DMS 273 treated with DMSO at 0.1 percent for 48 hours (cell line): ENCODE measurements at regions not wholly inside any gene's neighbourhood (a gene's known extent, or its start where the extent isn't known, plus 50 kb on each side); places are given as distances from the start of the nearest gene placed in this dataset.
"Not testable (repeated sequence)": the region's sequence is repeated elsewhere in the genome, so short reads cannot be mapped to it uniquely, and the experiment has no call there.

Experiments used
- DNase-seq: peaks from one replicate; lab custom pipeline; 2025; lab: John Stamatoyannopoulos, UW

- DNase-seq: no peak
Measured at GRCh38 chr6:900716-901605, 208.0 kb upstream of the EXOC2 start.

- no peak for DNase-seq
Measured at GRCh38 chr6:897528-898207, 204.7 kb upstream of the EXOC2 start.

GRCh38 chr6:894274-894673, 201.3 kb upstream of the EXOC2 start:
- DNase-seq: no peak

GRCh38 chr6:890995-891394, 198.1 kb upstream of the EXOC2 start:
- DNase-seq: no peak

DNA sequence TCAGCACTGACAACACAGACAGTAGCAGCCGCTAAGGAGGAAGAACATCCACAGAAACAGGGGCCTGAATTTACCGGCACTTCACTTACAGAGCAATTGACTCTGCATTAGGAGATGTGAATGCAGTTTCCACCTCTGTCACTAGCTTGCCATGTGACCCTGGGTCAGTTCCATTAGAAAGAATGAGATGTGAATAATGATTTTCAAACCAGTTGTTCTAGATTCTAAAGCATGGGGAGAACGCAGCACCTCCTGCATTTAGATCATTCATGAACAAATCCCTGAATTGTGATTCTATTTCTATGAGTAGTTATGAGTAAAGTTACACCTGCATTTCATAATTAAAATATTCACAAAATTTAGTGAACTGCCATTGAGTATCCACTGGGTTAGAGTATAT, 197.3 kb upstream of the EXOC2 start:
- DNase-seq: no peak

DNA sequence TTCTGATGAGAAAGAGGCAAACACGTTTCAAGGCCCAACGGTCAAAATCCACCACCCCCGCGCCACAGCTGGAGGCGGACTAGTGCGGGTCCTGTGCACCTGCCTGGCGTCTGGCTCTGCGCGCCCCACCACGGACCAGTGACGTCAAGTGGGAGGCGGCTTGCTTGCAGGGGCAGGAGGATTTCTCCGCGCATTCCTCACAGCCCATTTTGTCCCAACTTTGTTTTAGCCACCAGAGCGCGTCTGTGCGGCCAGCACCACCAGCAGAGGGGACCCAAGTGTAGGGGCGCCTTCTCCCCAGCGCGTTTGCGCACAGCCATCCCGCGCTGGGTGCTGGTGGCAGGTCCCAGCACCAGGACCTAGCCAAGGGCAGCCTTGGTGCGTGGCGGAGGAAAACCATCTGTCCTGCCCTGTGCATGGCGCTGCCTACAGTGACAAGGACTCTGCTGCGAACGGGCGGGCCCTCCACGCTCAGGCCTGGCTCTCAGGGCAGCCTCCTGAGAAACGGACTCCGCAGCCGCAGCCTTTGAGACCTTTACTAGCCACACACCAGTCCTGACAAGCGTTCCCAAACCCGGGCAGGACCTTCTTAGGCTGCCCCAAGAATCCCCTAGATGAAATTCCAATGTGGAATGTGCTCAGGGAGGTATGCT, 194.8 kb upstream of the EXOC2 start:
- DNase-seq: no peak

DNA sequence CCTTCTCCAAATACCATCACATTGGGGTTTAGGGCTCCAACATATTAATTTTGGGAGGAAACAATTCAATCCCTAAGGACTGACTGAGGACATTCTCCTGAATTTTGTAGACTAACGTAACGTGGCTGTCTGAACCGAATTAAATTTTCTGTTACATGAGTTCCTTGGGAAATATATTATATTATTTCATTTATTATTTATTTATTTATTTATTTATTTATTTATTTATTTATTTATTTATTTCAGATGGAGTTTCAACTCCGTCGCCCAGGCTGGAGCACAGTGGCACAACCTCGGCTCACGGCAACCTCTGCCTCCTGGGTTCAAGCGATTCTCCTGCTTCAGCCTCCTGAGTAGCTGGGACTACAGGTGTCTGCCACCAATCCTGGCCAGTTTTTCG, 193.2 kb upstream of the EXOC2 start:
- not testable (repeated sequence) for DNase-seq

DNA sequence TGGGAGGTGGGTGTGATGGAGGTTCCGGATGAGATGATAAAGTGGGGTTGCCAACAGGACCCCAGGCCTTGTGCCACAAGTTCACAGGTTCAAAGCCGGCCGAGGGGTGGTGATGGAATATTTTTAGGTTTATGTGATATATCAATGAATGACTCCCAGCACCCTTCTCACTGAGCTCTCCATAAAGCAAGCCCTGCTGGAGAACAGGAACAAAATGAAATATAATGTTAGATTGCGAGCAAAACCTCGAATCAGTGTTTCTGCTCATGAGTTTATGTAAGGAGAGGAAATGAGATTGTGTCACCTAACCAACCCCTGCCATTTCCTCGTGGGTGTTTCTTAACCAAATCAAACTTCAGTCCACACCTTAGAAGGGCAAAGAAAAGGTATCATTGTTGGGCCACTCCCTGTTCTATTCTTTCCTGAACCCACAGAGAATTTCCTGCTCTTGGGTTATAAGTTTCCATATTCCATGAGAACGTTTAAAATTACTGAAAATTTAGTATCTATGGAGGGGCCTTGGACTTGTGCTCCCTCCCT, 192.2 kb upstream of the EXOC2 start:
- DNase-seq: no peak

GRCh38 chr6:884570-884969, 191.6 kb upstream of the EXOC2 start:
- no peak for DNase-seq

- DNase-seq: no peak
Measured at GRCh38 chr6:882084-882598, 189.2 kb upstream of the EXOC2 start.

DNA sequence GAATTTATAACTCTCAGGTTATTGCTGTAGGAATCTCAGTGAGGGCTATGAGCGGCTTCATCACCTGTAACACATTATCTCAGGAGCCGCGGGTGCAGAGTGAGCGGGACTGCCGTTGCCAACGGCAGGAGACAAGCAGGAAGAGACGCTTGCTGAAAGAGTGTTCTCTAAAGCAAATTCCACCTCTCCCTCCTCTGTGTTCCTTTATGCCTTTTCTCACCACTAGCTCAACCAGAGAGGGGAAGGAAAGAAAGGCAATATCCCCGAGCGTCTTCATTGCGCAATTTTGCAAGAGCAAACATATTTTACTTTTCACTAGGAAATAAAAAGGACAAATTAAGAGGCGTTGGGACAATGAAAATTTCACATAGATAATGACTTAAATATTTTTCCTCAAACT, 185.2 kb upstream of the EXOC2 start:
- no peak for DNase-seq

DNA sequence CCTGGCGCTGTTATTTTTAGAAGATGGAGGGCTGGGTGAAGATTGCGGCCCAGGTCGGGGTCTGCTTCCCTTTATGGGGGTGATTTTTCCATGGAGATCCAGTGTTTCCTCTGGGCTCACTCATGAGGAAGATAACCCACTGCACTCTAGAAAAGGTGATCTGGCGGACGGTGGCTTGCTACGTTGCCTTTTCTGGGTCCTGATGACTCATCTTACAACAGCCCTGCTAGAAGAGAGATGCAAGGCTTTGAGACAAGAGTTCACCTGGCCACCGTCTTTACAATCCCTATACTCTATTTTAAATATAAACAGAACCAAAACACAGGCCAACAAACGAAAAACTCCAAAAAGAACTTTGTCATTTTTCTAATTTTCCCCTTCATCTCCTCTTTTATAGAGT, 182.1 kb upstream of the EXOC2 start:
- no peak for DNase-seq

DNA sequence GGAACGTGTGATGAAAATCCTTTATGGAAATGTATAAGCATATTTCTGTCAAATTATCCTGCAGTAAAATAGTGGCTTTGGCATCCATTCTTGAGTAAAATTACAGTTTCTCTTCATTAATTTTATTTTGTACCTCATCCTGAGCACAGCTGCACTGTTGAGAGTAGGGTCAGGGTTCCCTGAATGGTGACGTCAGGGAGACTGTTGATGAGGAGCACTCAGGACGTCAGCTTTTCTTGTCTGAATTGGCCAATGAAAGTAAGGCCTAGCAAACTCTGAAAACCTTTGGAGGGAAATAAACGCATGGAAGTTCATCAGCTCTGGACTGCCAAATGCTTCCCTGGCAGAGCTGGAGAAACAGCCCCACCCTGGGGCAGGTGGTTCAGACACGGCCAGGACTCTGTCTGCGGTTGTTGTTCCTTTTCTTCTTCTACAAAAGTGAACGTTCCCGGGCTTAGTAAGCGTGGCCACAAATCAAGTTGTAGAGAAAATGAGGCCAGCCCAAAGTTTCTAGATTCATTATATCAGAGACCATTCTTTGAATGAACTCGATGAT, 179.7 kb upstream of the EXOC2 start:
- no peak for DNase-seq

DNA sequence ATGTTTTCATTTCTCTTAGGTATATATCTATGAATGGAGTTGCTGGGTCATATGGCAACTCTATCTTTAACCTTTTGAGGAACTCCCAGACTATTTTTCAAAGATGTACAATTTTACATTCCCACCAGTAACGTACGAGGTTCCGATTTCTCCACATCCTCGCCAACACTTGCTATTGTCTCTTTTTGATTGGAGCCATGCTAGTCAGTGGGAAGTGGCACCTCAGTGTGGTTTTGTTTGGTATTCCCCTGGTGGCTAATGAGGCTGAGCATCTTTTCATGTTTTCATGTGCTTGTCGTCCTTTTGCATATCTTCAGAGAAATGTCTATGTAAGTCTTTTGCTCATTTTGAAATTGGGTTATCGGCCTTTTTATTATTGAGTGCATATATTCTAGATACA, 178.6 kb upstream of the EXOC2 start:
- DNase-seq: no peak

GRCh38 chr6:870096-870495, 177.2 kb upstream of the EXOC2 start:
- DNase-seq: no peak

- no peak for DNase-seq
Measured at GRCh38 chr6:868201-868600, 175.3 kb upstream of the EXOC2 start.

DNA sequence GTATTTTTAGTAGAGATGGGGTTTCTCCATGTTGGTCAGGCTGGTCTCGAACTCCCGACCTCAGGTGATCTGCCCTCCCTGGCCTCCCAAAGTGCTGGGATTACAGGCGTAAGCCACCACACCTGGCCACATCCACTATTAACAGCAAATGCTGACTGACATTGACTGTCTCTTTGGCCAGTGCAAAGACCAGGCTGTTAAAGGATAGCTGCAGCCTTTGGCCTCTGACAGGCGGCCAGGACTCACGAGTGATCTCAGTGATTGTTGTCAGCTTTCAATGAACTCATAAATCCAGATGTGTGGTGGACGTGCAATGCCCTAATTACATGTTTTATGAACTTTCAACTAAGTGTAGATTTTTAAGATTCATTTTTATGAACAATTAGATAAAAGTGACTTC, 174.4 kb upstream of the EXOC2 start:
- no peak for DNase-seq

GRCh38 chr6:866316-866715, 173.4 kb upstream of the EXOC2 start:
- no peak for DNase-seq

GRCh38 chr6:865846-866245, 172.9 kb upstream of the EXOC2 start:
- no peak for DNase-seq

DNA sequence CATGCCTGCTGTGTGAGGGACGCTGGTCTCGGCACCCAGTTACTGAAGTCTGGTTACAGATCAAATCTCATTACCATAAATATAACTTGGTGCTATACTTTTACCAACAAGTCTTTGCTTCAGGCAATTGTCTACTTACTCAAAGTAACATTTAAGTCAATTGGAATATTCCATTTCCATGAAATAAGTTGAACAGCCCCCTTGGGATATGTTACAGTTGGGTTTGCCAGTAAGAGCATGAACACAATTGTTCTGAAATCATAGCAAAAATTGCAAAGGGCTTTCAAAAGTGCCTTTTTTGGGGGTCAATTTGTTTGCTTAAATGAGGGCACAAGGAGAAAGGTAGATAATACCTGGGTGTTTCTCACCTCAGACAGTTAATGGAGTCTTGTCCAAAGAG, 170.9 kb upstream of the EXOC2 start:
- DNase-seq: no peak

- not testable (repeated sequence) for DNase-seq
Measured at GRCh38 chr6:863127-863526, 170.2 kb upstream of the EXOC2 start.

DNA sequence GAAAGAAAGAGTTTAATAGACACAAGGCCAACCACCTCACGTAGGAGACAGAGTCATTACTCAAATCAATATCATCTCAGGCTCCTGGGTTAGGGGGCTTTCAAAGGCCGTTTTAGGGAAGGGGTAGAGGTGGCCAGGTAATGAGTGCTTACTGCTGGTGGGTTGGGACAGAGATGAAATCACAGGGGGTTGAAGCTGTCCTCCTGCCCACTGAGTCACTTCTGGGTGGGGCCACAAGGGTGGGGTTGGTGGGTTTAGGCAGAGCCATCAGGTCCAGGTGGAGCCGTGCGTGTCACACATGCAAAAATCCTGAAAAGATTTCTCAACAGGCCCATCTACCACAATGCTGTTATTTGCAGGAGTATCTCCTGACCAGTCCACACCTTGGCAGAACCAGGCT, 167.0 kb upstream of the EXOC2 start:
- no peak for DNase-seq
